B cell (primary cell): ENCODE measurements at regions not wholly inside any gene's neighbourhood (a gene's known extent, or its start where the extent isn't known, plus 50 kb on each side); places are given as distances from the start of the nearest gene placed in this dataset.

Experiments used
- CTCF ChIP-seq: fragments of 200-600 bp; IDR thresholded peaks from one replicate; pipeline ENCODE4 v1.8.0; 2022; ENCODE audit warnings: antibody characterized with exemption, mild to moderate bottlenecking
- EZH2 ChIP-seq: IDR thresholded peaks from 2 replicates; pipeline ENCODE4 v1.6.1; 2012; ENCODE audit warnings: borderline replicate concordance, low read depth, mild to moderate bottlenecking, moderate library complexity, low read length; ENCODE audit not compliant: insufficient read depth, poor library complexity, severe bottlenecking

- TF ChIP-seq CTCF (no peak), EZH2 (no peak)
These were observed 51.6 kb upstream of the CCN6 start for GRCh38 chr6:112002307-112002706.
